HG02884 (cell line): ENCODE measurements at regions not wholly inside any gene's neighbourhood (a gene's known extent, or its start where the extent isn't known, plus 50 kb on each side); places are given as distances from the start of the nearest gene placed in this dataset.
"Not testable (repeated sequence)": the region's sequence is repeated elsewhere in the genome, so short reads cannot be mapped to it uniquely, and the experiment has no call there.

Source experiments
- ATAC-seq: cut with Tn5 transposase; IDR thresholded peaks from one replicate; pipeline ENCODE4 v1.9.1; 2021; ENCODE audit warnings: mild to moderate bottlenecking, moderate library complexity; ENCODE audit not compliant: unreplicated experiment

DNA sequence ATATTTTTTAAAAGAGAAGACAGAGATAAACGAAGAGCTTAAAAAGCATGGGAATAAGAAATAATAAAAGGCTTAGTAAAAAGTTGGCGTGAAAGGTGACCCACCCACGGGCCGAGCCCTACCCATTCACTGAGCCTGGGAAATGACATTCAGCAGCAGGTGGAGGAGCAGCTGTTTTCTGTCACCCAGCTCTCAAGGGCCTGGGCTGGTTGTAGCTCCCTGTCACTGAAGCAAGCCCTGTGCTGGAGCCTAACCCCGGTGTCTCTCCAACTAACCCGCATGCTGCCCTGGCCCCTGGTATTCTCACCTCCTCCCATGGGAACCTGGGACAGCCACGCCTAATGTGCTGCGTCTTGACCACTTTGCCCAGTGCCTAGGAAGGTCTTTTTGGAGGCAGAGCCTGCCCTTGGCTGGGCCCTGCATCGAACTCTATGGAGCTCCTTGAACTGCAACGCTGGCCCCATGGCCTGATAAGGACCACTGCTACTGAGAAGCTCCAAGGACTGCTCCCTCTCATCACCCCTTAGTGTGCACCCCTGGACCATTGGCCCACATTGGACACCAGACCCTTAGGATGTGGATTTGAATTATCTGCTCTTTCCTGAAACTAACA is 68.8 kb upstream of the IYD start:
- no peak for ATAC-seq

- ATAC-seq: peak; percentile 96
These were observed 66.8 kb upstream of the IYD start for GRCh38 chr6:150301846-150302519.

GRCh38 chr6:150302520-150303176 is 66.2 kb upstream of the IYD start:
- peak; percentile 15 for ATAC-seq

DNA sequence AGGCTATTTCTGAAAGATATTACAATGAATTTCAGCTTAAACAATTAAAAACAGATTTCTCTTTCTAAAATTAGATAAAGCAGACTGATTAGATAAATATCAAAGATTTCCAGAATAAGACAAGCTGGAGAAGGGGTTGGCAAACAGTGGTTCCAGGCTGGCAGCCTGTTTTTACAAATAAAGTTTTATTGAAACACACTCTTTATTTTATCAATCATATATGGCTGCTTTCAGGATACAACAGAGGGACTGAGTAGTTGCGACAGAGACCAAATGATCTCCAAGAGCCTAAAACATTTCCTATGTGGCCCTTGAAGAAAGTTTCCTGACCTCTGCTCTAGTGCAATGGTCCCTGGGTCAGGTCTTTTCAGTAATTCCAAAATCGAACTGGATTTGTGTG is 65.6 kb upstream of the IYD start:
- ATAC-seq: no peak

- ATAC-seq: no peak
These were observed 64.4 kb upstream of the IYD start for GRCh38 chr6:150304429-150304828.

DNA sequence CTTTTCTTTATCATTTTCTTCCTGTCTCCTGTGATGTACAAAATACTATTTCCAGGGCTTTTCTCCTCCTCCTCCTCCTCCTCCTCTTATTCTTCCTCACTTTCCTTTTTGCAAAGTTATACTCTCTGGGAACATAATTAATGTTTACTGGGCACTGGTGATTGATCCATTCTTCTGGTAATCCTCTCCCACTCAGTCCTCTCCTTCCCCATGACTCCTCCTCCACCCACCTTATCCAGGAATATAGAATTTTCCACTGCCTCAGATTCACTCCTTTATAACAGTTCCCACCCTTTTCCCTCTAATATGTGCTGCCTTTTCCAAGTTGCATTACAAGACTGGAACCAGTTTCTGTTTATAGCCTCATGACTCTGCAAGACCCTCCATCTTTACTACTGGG is 62.5 kb upstream of the IYD start:
- no peak for ATAC-seq

GRCh38 chr6:150307520-150307919 is 61.3 kb upstream of the IYD start:
- no peak for ATAC-seq

GRCh38 chr6:150308812-150309645 is 59.8 kb upstream of the IYD start:
- no peak for ATAC-seq

DNA sequence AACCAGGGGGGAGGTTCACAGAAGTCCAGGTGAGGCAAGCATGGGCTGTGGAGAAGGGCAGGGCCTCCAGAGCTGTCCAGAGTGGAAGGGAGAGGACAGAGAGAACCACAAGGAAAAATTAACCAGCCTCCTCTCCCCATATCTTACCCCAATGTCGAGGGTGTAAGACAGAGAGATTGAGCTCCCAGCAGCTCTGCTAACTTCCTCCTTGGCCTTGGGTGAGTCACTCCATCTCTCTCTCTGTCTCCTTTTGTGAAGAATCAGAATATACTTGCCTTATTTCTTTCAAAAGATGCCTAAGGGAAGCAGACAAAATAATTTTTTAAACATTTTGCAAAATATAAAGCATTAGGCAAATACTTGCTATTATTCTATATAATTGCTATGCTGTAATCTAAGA is 58.3 kb upstream of the IYD start:
- no peak for ATAC-seq

GRCh38 chr6:150311149-150311944 is 57.5 kb upstream of the IYD start:
- not testable (repeated sequence) for ATAC-seq

GRCh38 chr6:150312395-150312794 is 56.4 kb upstream of the IYD start:
- ATAC-seq: no peak

DNA sequence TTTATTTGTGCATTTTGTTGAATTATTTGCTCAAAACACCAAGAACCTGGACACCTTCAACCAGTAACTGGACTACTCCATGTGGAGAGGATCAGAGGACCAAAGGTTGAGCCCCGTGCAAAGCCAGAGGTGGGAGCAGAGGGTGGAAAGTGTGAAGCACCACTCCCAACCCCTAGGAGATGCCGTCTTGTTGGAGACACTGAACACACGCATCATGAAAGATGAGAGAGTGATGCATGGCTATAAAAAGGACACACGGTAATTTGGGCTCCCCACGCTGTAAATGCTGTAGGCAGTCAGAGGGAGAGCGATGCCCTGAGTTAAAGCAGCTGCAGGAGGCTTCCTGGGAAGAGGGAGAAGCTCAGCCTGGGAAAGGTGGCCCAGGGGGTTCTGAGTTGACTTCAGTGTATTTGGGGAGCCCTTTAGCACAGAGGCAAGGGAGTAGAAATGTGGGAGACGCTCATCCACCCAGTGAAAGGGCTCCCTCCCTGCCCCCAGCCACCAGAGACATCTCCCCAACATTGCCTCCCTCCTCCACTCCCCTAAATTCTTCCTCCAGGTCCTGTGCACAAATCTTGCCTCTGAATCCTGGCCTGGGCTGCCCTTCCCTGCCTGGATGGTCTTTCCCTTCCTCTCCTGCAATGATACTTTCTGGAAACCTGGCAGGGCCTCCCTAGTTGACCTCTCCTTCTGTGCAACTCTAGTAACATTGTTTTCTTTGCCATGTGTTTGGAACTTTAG is 55.8 kb upstream of the IYD start:
- ATAC-seq: no peak

GRCh38 chr6:150313781-150314180 is 55.0 kb upstream of the IYD start:
- ATAC-seq: no peak

DNA sequence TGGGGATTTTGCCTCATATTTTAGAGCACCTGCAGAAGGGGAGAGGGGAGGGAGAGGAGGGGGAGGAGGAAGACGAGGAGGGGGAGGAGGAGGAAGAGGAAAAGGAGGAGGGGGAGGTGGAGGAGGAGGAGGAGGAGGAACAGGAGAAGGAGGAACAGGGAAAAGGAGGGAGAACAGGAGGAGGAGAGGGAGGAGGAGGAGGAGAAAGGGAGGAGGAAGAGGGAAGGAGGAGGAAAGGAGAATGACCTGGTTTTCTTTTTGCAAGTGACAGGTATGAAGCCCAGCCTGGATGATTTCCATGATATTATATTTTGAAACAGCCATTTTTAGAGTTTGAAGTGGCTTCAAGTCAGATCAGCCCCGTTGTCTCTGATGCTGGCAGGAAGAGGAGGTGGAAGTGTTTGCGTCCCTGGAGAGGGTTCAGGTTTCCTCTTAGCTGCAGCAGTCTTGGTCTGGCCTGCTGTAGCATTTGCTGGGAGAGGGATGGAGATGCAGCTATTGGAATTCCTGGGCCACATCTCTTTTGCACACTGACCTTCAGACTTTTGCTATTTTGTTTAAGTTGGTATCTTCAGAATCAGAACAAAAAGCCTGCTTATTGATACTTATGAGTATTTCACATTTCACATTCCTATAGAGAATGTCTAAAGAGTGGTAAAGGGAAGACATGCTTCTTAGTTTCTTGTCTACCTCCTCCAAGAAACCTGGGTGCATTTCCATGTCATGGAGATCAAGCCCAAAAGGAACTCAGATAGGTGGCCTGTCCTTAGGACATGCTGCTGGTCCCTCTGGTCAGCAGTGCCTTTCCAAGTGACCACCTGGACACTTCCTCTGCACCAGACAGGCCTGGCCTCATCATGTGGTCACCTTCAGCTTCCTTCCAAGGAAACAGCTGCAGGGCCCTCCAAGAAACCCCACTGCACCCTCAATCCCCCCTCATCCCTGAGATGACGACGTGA is 54.3 kb upstream of the IYD start:
- no peak for ATAC-seq

- ATAC-seq: no peak
These were observed 53.2 kb upstream of the IYD start for GRCh38 chr6:150315626-150316025.

DNA sequence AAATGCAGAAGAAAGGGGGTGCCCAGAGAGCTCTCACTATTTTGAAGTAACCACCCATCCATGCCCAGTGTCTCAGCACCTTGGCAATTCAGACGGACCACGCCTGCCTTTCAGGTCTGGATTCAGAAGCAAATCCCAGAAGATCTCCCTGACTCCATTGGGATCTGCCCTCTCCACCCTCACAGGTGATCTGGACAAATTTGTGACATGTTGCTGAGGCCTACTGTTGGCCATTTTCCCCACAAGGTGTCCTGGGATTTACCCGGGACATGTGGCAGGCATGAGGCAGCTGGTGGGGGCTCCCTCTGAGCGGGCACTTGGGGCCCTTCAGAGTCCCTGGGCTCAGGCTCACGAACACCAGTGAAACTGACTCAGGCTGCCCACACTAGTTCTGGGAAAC is 51.9 kb upstream of the IYD start:
- no peak for ATAC-seq
